OCI-M1 (cell line): ENCODE measurements at regions not wholly inside any gene's neighbourhood (a gene's known extent, or its start where the extent isn't known, plus 50 kb on each side); places are given as distances from the start of the nearest gene placed in this dataset.
"Not testable (repeated sequence)": the region's sequence is repeated elsewhere in the genome, so short reads cannot be mapped to it uniquely, and the experiment has no call there.

Experiments
- DNase-seq: peaks from one replicate; lab custom pipeline; 2025; lab: John Stamatoyannopoulos, UW

- no peak for DNase-seq
Measured at GRCh38 chr10:108962172-108962571, 961.1 kb downstream of the XPNPEP1 start.

- no peak for DNase-seq
Measured at GRCh38 chr10:108957681-108958080, 965.6 kb downstream of the XPNPEP1 start.

- DNase-seq = no peak
Measured at GRCh38 chr10:108956149-108956548, 967.2 kb downstream of the XPNPEP1 start.

- not testable (repeated sequence) for DNase-seq
Measured at GRCh38 chr10:108920029-108920428, 1003.3 kb downstream of the XPNPEP1 start.

GRCh38 chr10:108913300-108913699 lies 1010.0 kb downstream of the XPNPEP1 start:
- DNase-seq = peak; percentile 9

- peak; percentile 57 for DNase-seq
Measured at GRCh38 chr10:108911814-108912541, 1011.3 kb downstream of the XPNPEP1 start.

GRCh38 chr10:108908096-108908495 lies 1015.2 kb downstream of the XPNPEP1 start:
- no peak for DNase-seq

GRCh38 chr10:108905821-108906220 lies 1017.5 kb downstream of the XPNPEP1 start:
- no peak for DNase-seq

- no peak for DNase-seq
Measured at GRCh38 chr10:108905171-108905570, 1018.1 kb downstream of the XPNPEP1 start.

GRCh38 chr10:108904163-108904838 lies 1019.0 kb downstream of the XPNPEP1 start:
- no peak for DNase-seq

- DNase-seq = peak; percentile 22
Measured at GRCh38 chr10:108902619-108903285, 1020.6 kb downstream of the XPNPEP1 start.

GRCh38 chr10:108901781-108902618 lies 1021.3 kb downstream of the XPNPEP1 start:
- DNase-seq = no peak

- no peak for DNase-seq
Measured at GRCh38 chr10:108899670-108900069, 1023.6 kb downstream of the XPNPEP1 start.

- no peak for DNase-seq
Measured at GRCh38 chr10:108894402-108895301, 1028.7 kb downstream of the XPNPEP1 start.

- DNase-seq = no peak
Measured at GRCh38 chr10:108877095-108877561, 1046.2 kb downstream of the XPNPEP1 start.

GRCh38 chr10:108872854-108873253 lies 1050.5 kb downstream of the XPNPEP1 start:
- no peak for DNase-seq

- DNase-seq = no peak
Measured at GRCh38 chr10:108868881-108869280, 1054.4 kb downstream of the XPNPEP1 start.

- peak; percentile 13 for DNase-seq
Measured at GRCh38 chr10:108862676-108863350, 1060.5 kb downstream of the XPNPEP1 start.

- DNase-seq = no peak
Measured at GRCh38 chr10:108861181-108861754, 1062.0 kb downstream of the XPNPEP1 start.

GRCh38 chr10:108852211-108852610 lies 1071.1 kb downstream of the XPNPEP1 start:
- peak; percentile 69 for DNase-seq
